ENCODE measurements at regions not wholly inside any gene's neighbourhood (a gene's known extent, or its start where the extent isn't known, plus 50 kb on each side); places are given as distances from the start of the nearest gene placed in this dataset.

GRCh38 chr5:96072138-96072790 lies 110.6 kb upstream of the ELL2 start:
- Histone ChIP-seq H4K5ac (ENCODE audit: insufficient read length, low read depth, low read length) (no peak overlapping the region), H3K56ac (replicated peaks; ENCODE audit: insufficient read length, low read depth, low read length) (no peak overlapping the region), H3K18ac (ENCODE audit: extremely low read depth, low read length) (no peak overlapping the region), H4K20me1 (replicated peaks in 1 of 2; ENCODE audit: control insufficient read depth in 1 of 2, insufficient read depth in 2 of 2, low read length in 2 of 2) (no peaks in the 10 kb centered on the region), H2BK15ac (ENCODE audit: low read length) (no peak overlapping the region), H3K4ac (replicated peaks; ENCODE audit: insufficient read length, low read depth, low read length) (no peak overlapping the region), H2BK120ac (replicated peaks; ENCODE audit: low read depth, low read length) (no peak overlapping the region), H2BK5ac (ENCODE audit: low read depth, low read length) (no peak overlapping the region), H4K8ac (ENCODE audit: extremely low read depth, insufficient read depth, low read length) (no peak overlapping the region), H3K9ac (replicated peaks in 1 of 4; ENCODE audit: extremely low read depth in 1 of 4, low read depth in 3 of 4, low read length in 3 of 4) (no peak overlapping the region), H3K9me3 (ENCODE audit: insufficient read depth in 2 of 2, low read depth in 1 of 2, low read length in 1 of 2) (no peaks in the 10 kb centered on the region), H3K4me3 (ENCODE audit: extremely low read depth in 1 of 4, insufficient read depth in 2 of 4, low read depth in 3 of 4, low read length in 4 of 4) (no peak overlapping the region), H2AK5ac (ENCODE audit: low read depth, low read length) (no peak overlapping the region), H2BK12ac (ENCODE audit: low read depth, low read length) (no peak overlapping the region), H3K27me3 (replicated peaks in 1 of 4; ENCODE audit: control insufficient read depth in 3 of 4, extremely low read depth in 1 of 4, insufficient read depth in 3 of 4, low read length in 3 of 4) (no peaks in the 10 kb centered on the region), H3K23ac (ENCODE audit: insufficient read length) (no peak overlapping the region), H3K36me3 (ENCODE audit: control insufficient read depth in 2 of 4, insufficient read depth in 4 of 4, low read length in 3 of 4) (no peaks in the 10 kb centered on the region), H2AFZ (ENCODE audit: low read length) (no peak overlapping the region), H3K4me1 (replicated peaks in 1 of 4; ENCODE audit: control insufficient read depth in 3 of 4, insufficient read depth in 4 of 4, low read length in 3 of 4) (no peaks in the 10 kb centered on the region), H3K79me2 (ENCODE audit: control insufficient read depth in 1 of 2, insufficient read depth in 2 of 2, low read length in 2 of 2) (no peaks in the 10 kb centered on the region), H3K79me1 (ENCODE audit: low read depth, low read length) (no peaks in the 10 kb centered on the region), H2BK20ac (ENCODE audit: low read length) (no peak overlapping the region), H3K23me2 (ENCODE audit: low read depth, low read length) (peaks cover 2% of the 10 kb centered on the region; the same call in 1 of the 2 replicates), H4K91ac (replicated peaks; ENCODE audit: insufficient read length, low read length) (no peak overlapping the region), H3K4me2 (ENCODE audit: insufficient read depth in 1 of 2, low read depth in 2 of 2, low read length in 2 of 2) (no peak overlapping the region), H3K14ac (ENCODE audit: insufficient read length) (no peak overlapping the region), H3K27ac (ENCODE audit: low read depth, low read length) (no peak overlapping the region)
- no peak for TF ChIP-seq EZH2 (IDR thresholded peaks at IDR 0.05; ENCODE audit: low read depth, low read length, severe bottlenecking)
- TF ChIP-seq MAFK (IDR thresholded peaks at IDR 0.05; ENCODE audit: low read depth, low read length) = peak; percentile 64
- ChIA-PET CTCF (ENCODE audit: partially characterized antibody) (interaction anchor here (1.8 kb wide), 1 partner anchor 263 kb away, joined by 4 read pairs; no protein-coding TSS in a partner anchor), POLR2A (ENCODE audit: partially characterized antibody) (no interaction called here)
- 69% methylated on average over 4 of the region's 4 CpGs; no CpG with 5 or more reads in 1 of the 2 experiments for WGBS, 2 experiments (ENCODE audit: extremely low coverage in 1 of 2, insufficient coverage in 1 of 2, insufficient read length in 1 of 2, insufficient replicate concordance in 2 of 2, low coverage in 1 of 2, low lambda C conversion rate in 2 of 2, missing lambda C conversion rate in 1 of 2)
- DNase-seq (ENCODE audit: low read depth in 1 of 2, low spot score in 2 of 2) (no peak), FAIRE-seq (no peak)

Measured in H1 (cell line).